Stomach (tissue), 8 donors: ENCODE measurements at regions not wholly inside any gene's neighbourhood (a gene's known extent, or its start where the extent isn't known, plus 50 kb on each side); places are given as distances from the start of the nearest gene placed in this dataset.

Source experiments
- DNase-seq, 2 donors: peaks; one replicate each; pipeline versions ENCODE4 v3.0.0 to v3.0.0-alpha.2; 2013 to 2019
- H3K27ac ChIP-seq, 5 donors: fragments of 200-600 bp in 4 of 5; sonication (generic) in 4 of 5; one replicate each; pipeline ENCODE4 v1.5.1; 2013 to 2019; ENCODE audit warnings: mild to moderate bottlenecking in 1 of 5, moderate library complexity in 1 of 5
- H3K27me3 ChIP-seq, 3 donors: fragments of 200-600 bp; sonication (generic); one replicate each; pipeline ENCODE4 v1.5.1; 2017 to 2019; ENCODE audit warnings: mixed run types in 1 of 3
- H3K36me3 ChIP-seq, 4 donors: fragments of 200-600 bp; sonication (generic); 1 replicate in 3 of 4; 2 replicates in 1 of 4; pipeline ENCODE4 v1.5.1; 2016 to 2019
- H3K4me1 ChIP-seq, 4 donors: fragments of 200-600 bp; sonication (generic); one replicate each; pipeline ENCODE4 v1.5.1; 2016 to 2019
- H3K4me3 ChIP-seq, 4 donors: fragments of 200-600 bp; sonication (generic) in 3 of 4; one replicate each; pipeline ENCODE4 v1.5.1; 2016 to 2019; ENCODE audit warnings: mild to moderate bottlenecking in 1 of 4
- H3K9me3 ChIP-seq, 4 donors: fragments of 200-600 bp; sonication (generic); one replicate each; pipeline ENCODE4 v1.5.1; 2016 to 2019
- CTCF ChIP-seq, 7 experiments: fragments of 450-650 bp in 4 of 7; fragments of 200-600 bp in 3 of 7; sonication (generic) in 3 of 7; IDR thresholded peaks; one replicate each; pipeline ENCODE4 v1.5.1; 2016 to 2019; ENCODE audit warnings: antibody characterized with exemption in 7 of 7, control low read depth in 2 of 7, mild to moderate bottlenecking in 1 of 7
- EP300 ChIP-seq: sonication (generic); formaldehyde crosslinking; IDR thresholded peaks from one replicate; pipeline ENCODE4 v1.6.1; 2017; ENCODE audit warnings: antibody characterized with exemption
- POLR2A ChIP-seq, 4 donors: fragments of 450-650 bp; IDR thresholded peaks; one replicate each; pipeline ENCODE4 v1.6.1; 2016; ENCODE audit warnings: antibody characterized with exemption in 4 of 4, control low read depth in 2 of 4, mild to moderate bottlenecking in 1 of 4, moderate library complexity in 1 of 4
- POLR2AphosphoS5 ChIP-seq, 3 donors: sonication (generic); formaldehyde crosslinking; IDR thresholded peaks; one replicate each; pipeline ENCODE4 v1.6.1; 2016; ENCODE audit warnings: antibody characterized with exemption in 3 of 3
- WGBS, 5 donors: extraction: QIAGEN DNeasy Blood & Tissue Kit in 3 of 5; methylation state at CpG; one replicate each; pipeline versions ENCODE4 v1.1.5 to v1.1.7; 2013 to 2018; 5-methylcytosine and 5-hydroxymethylcytosine counted together
- intact Hi-C: fragments of 100-400 bp; cut with DNase I; formaldehyde crosslinking; loops from one replicate; pipeline ENCODE4 v1.15.1; 2023; ENCODE audit warnings: low total_unique reads
- donor health status: healthy with polysubstance abuse.
- donor health status: Bipolar disorder and iron deficiency.
- donor health status: healthy.

GRCh38 chr15:69511015-69511414 lies 58.4 kb downstream of the RPLP1 start:
- H3K4me1 ChIP-seq, result no peaks in the 10 kb centered on the region
- no peak for DNase-seq
- no peaks in the 10 kb centered on the region for H3K9me3 ChIP-seq
- H3K36me3 ChIP-seq, result no peaks in the 10 kb centered on the region
- no peaks in the 10 kb centered on the region for H3K27me3 ChIP-seq
- intact Hi-C loops, result no loop called here
- no peak overlapping the region for H3K27ac ChIP-seq
- H3K4me3 ChIP-seq, result no peak overlapping the region
- TF ChIP-seq EP300 (no peak), POLR2AphosphoS5 (IDR thresholded peaks at IDR 0.05) (no peak)

- no peak for DNase-seq
- WGBS, 5 donors, result 82 to 98% (median 92%) methylated on average over 3 of the region's 3 CpGs
- Histone ChIP-seq H3K4me3 (no peak overlapping the region), H3K36me3 (no peaks in the 10 kb centered on the region), H3K4me1 (no peaks in the 10 kb centered on the region), H3K9me3 (no peaks in the 10 kb centered on the region), H3K27ac (no peak overlapping the region), H3K27me3 (no peaks in the 10 kb centered on the region)
- intact Hi-C loops, result no loop called here
- TF ChIP-seq EP300 (no peak), POLR2AphosphoS5 (IDR thresholded peaks at IDR 0.05) (no peak), POLR2A (IDR thresholded peaks at IDR 0.05) (no peak), CTCF (IDR thresholded peaks at IDR 0.05) (no peak)
Measured at GRCh38 chr15:69511716-69512340, 59.2 kb downstream of the RPLP1 start.

GRCh38 chr15:69513450-69513960 lies 60.9 kb downstream of the RPLP1 start:
- Histone ChIP-seq H3K27me3 (no peaks in the 10 kb centered on the region), H3K4me1 (no peaks in the 10 kb centered on the region), H3K9me3 (no peaks in the 10 kb centered on the region), H3K4me3 (no peak overlapping the region), H3K36me3 (no peaks in the 10 kb centered on the region), H3K27ac (no peak overlapping the region)
- TF ChIP-seq POLR2AphosphoS5 (IDR thresholded peaks at IDR 0.05) (no peak), EP300 (no peak), POLR2A (IDR thresholded peaks at IDR 0.05) (no peak), CTCF (IDR thresholded peaks at IDR 0.05) (no peak)
- DNase-seq, result no peak
- 87 to 93% (median 87%) methylated on average over 5 of the region's 5 CpGs for WGBS, 5 donors
- intact Hi-C loops, result no loop called here

- DNase-seq, result no peak
- intact Hi-C loops, result no loop called here
- no peaks in the 10 kb centered on the region for H3K36me3 ChIP-seq
- WGBS, 5 donors, result 57 to 83% (median 68%) methylated on average over 6 to 7 of the region's 7 CpGs
- no peak overlapping the region for H3K4me3 ChIP-seq
- H3K9me3 ChIP-seq, result no peaks in the 10 kb centered on the region
- TF ChIP-seq EP300 (no peak), POLR2A (IDR thresholded peaks at IDR 0.05) (no peak), CTCF (IDR thresholded peaks at IDR 0.05) (no peak)
- no peaks in the 10 kb centered on the region for H3K27me3 ChIP-seq
- H3K27ac ChIP-seq, result no peak overlapping the region
- H3K4me1 ChIP-seq, result no peaks in the 10 kb centered on the region
Measured at GRCh38 chr15:69513986-69514385, 61.4 kb downstream of the RPLP1 start.

- H3K9me3 ChIP-seq, result no peaks in the 10 kb centered on the region
- H3K36me3 ChIP-seq, result no peaks in the 10 kb centered on the region
- TF ChIP-seq POLR2A (IDR thresholded peaks at IDR 0.05) (no peak), EP300 (no peak), POLR2AphosphoS5 (IDR thresholded peaks at IDR 0.05) (no peak), CTCF (IDR thresholded peaks at IDR 0.05) (no peak)
- H3K27ac ChIP-seq, result no peak overlapping the region
- no peaks in the 10 kb centered on the region for H3K4me1 ChIP-seq
- no peak for DNase-seq
- intact Hi-C loops, result no loop called here
- WGBS, 5 donors, result 88 to 93% (median 91%) methylated on average over 4 of the region's 4 CpGs
- no peaks in the 10 kb centered on the region for H3K27me3 ChIP-seq
- H3K4me3 ChIP-seq, result no peak overlapping the region
Measured at GRCh38 chr15:69515508-69515907, 62.9 kb downstream of the RPLP1 start.
